H1 (cell line): ENCODE measurements at regions not wholly inside any gene's neighbourhood (a gene's known extent, or its start where the extent isn't known, plus 50 kb on each side); places are given as distances from the start of the nearest gene placed in this dataset.

Experiments used
- CTCF ChIA-PET: fragments of 300-600 bp; sonication (Branson Sonifier 250); formaldehyde crosslinking; loops from one replicate; lab custom pipeline; 2021; ENCODE audit not compliant: partially characterized antibody; lab: Charles Lee
- POLR2A ChIA-PET: fragments of 300-600 bp; sonication (Branson Sonifier 250); formaldehyde crosslinking; loops from one replicate; lab custom pipeline; 2021; ENCODE audit warnings: inconsistent platforms; ENCODE audit not compliant: partially characterized antibody; lab: Charles Lee
- DNase-seq, 2 experiments: peaks; one replicate each; pipeline versions ENCODE4 v3.0.0 to v3.0.0-alpha.2; 2010 to 2022; ENCODE audit warnings: low spot score in 2 of 2, low read depth in 1 of 2, mixed read lengths in 1 of 2
- FAIRE-seq: peaks from 2 replicates; lab custom pipeline; 2011; peaks lifted over from hg19 to GRCh38; lab: Jason Lieb, UNC
- H2AFZ ChIP-seq: 2 replicates; pipeline ENCODE4 v1.8.1; 2012; ENCODE audit warnings: low read length, inconsistent platforms
- H2AK5ac ChIP-seq: 2 replicates; pipeline ENCODE4 v1.6.1; 2013; ENCODE audit warnings: low read depth, low read length
- H2BK120ac ChIP-seq: replicated peaks from 2 replicates; pipeline ENCODE3; 2013; ENCODE audit warnings: low read depth, low read length, inconsistent platforms
- H2BK12ac ChIP-seq: 2 replicates; pipeline ENCODE4 v1.6.1; 2013; ENCODE audit warnings: low read depth, low read length
- H2BK15ac ChIP-seq: 2 replicates; pipeline ENCODE4 v1.6.1; 2013; ENCODE audit warnings: low read length
- H2BK20ac ChIP-seq: 2 replicates; pipeline ENCODE4 v1.6.1; 2013; ENCODE audit warnings: low read length
- H2BK5ac ChIP-seq: 2 replicates; pipeline ENCODE4 v1.6.1; 2013; ENCODE audit warnings: low read depth, low read length
- H3K14ac ChIP-seq: 2 replicates; pipeline ENCODE4 v1.6.1; 2013; ENCODE audit warnings: inconsistent platforms; ENCODE audit not compliant: insufficient read length
- H3K18ac ChIP-seq: 2 replicates; pipeline ENCODE4 v1.6.1; 2013; ENCODE audit warnings: low read length; ENCODE audit errors: extremely low read depth
- H3K23ac ChIP-seq: 2 replicates; pipeline ENCODE4 v1.6.1; 2013; ENCODE audit warnings: inconsistent platforms; ENCODE audit not compliant: insufficient read length
- H3K23me2 ChIP-seq: 2 replicates; pipeline ENCODE4 v1.6.1; 2013; ENCODE audit warnings: low read depth, low read length
- H3K27ac ChIP-seq: 2 replicates; pipeline ENCODE4 v1.6.1; 2011; ENCODE audit warnings: low read depth, low read length, inconsistent platforms
- H3K27me3 ChIP-seq, 4 experiments: replicated peaks in 1 of 4; 1 replicate in 1 of 4; 2 replicates in 3 of 4; pipeline versions ENCODE4 v1.6.1 to v1.8.1; 2011 to 2013; ENCODE audit warnings: low read length in 3 of 4, mild to moderate bottlenecking in 3 of 4, inconsistent platforms in 2 of 4, mixed read lengths in 2 of 4, moderate library complexity in 1 of 4; ENCODE audit not compliant: control insufficient read depth in 3 of 4, insufficient read depth in 3 of 4; ENCODE audit errors: extremely low read depth in 1 of 4
- H3K36me3 ChIP-seq, 4 experiments: 2 replicates each; pipeline versions ENCODE4 v1.6.1 to v1.8.1; 2011 to 2013; ENCODE audit warnings: mild to moderate bottlenecking in 4 of 4, low read length in 3 of 4, moderate library complexity in 2 of 4, control low read depth in 1 of 4, inconsistent platforms in 1 of 4; ENCODE audit not compliant: insufficient read depth in 4 of 4, control insufficient read depth in 2 of 4
- H3K4ac ChIP-seq: replicated peaks from 2 replicates; pipeline ENCODE3; 2013; ENCODE audit warnings: low read length, low read depth, mixed read lengths, inconsistent platforms; ENCODE audit not compliant: insufficient read length
- H3K4me1 ChIP-seq, 4 experiments: replicated peaks in 1 of 4; 1 replicate in 1 of 4; 2 replicates in 3 of 4; pipeline versions ENCODE4 v1.6.1 to v1.8.1; 2011 to 2013; ENCODE audit warnings: low read length in 3 of 4, inconsistent platforms in 2 of 4, mixed read lengths in 1 of 4; ENCODE audit not compliant: insufficient read depth in 4 of 4, control insufficient read depth in 3 of 4
- H3K4me2 ChIP-seq, 2 experiments: 2 replicates each; pipeline versions ENCODE4 v1.6.1 to v1.8.1; 2011 to 2013; ENCODE audit warnings: low read depth in 2 of 2, low read length in 2 of 2, control low read depth in 1 of 2, inconsistent platforms in 1 of 2, mild to moderate bottlenecking in 1 of 2; ENCODE audit not compliant: insufficient read depth in 1 of 2
- H3K4me3 ChIP-seq, 4 experiments: fragments of 200-600, 300-600 bp in 1 of 4; sonication (generic), shearing (Covaris generic), sonication (Bioruptor Twin) in 1 of 4; 2 replicates each; pipeline versions ENCODE4 v1.5.1 to v1.8.1; 2011 to 2016; ENCODE audit warnings: low read length in 4 of 4, low read depth in 3 of 4, control low read depth in 2 of 4, inconsistent platforms in 2 of 4, mild to moderate bottlenecking in 2 of 4, mixed read lengths in 1 of 4, moderate library complexity in 1 of 4; ENCODE audit not compliant: insufficient read depth in 2 of 4; ENCODE audit errors: extremely low read depth in 1 of 4
- H3K56ac ChIP-seq: replicated peaks from 2 replicates; pipeline ENCODE3; 2013; ENCODE audit warnings: low read depth, mild to moderate bottlenecking, mixed read lengths, low read length, inconsistent platforms; ENCODE audit not compliant: insufficient read length
- H3K79me1 ChIP-seq: 2 replicates; pipeline ENCODE4 v1.6.1; 2013; ENCODE audit warnings: low read depth, low read length, control low read depth
- H3K79me2 ChIP-seq, 2 experiments: 2 replicates each; pipeline versions ENCODE4 v1.6.1 to v1.8.1; 2012 to 2013; ENCODE audit warnings: low read length in 2 of 2, mild to moderate bottlenecking in 2 of 2, inconsistent platforms in 1 of 2; ENCODE audit not compliant: insufficient read depth in 2 of 2, control insufficient read depth in 1 of 2
- H3K9ac ChIP-seq, 4 experiments: replicated peaks in 1 of 4; 1 replicate in 1 of 4; 2 replicates in 3 of 4; pipeline versions ENCODE4 v1.6.1 to v1.8.1; 2011 to 2013; ENCODE audit warnings: low read depth in 3 of 4, low read length in 3 of 4, control low read depth in 2 of 4, mild to moderate bottlenecking in 2 of 4, moderate library complexity in 2 of 4, inconsistent platforms in 1 of 4; ENCODE audit errors: extremely low read depth in 1 of 4
- H3K9me3 ChIP-seq, 2 experiments: 2 replicates each; pipeline versions ENCODE4 v1.6.1 to v1.8.1; 2012 to 2013; ENCODE audit warnings: mild to moderate bottlenecking in 2 of 2, moderate library complexity in 2 of 2, control low read depth in 1 of 2, inconsistent platforms in 1 of 2, low read depth in 1 of 2, low read length in 1 of 2, mixed read lengths in 1 of 2; ENCODE audit not compliant: insufficient read depth in 2 of 2
- H4K20me1 ChIP-seq, 2 experiments: replicated peaks in 1 of 2; 2 replicates each; pipeline versions ENCODE3 to v1.8.1; 2011 to 2013; ENCODE audit warnings: inconsistent platforms in 2 of 2, low read length in 2 of 2, mild to moderate bottlenecking in 1 of 2; ENCODE audit not compliant: insufficient read depth in 2 of 2, control insufficient read depth in 1 of 2
- H4K5ac ChIP-seq: 2 replicates; pipeline ENCODE4 v1.6.1; 2013; ENCODE audit warnings: low read length, low read depth, mixed read lengths, inconsistent platforms; ENCODE audit not compliant: insufficient read length
- H4K8ac ChIP-seq: 2 replicates; pipeline ENCODE4 v1.8.0; 2013; ENCODE audit warnings: mild to moderate bottlenecking, moderate library complexity, low read length, inconsistent platforms; ENCODE audit not compliant: insufficient read depth; ENCODE audit errors: extremely low read depth
- H4K91ac ChIP-seq: replicated peaks from 2 replicates; pipeline ENCODE3; 2013; ENCODE audit warnings: low read length, mixed read lengths, inconsistent platforms; ENCODE audit not compliant: insufficient read length
- ASH2L ChIP-seq: fragments of 200-600, 300-600 bp; sonication (generic); IDR thresholded peaks from one replicate; pipeline ENCODE4 v1.7.1; 2017; ENCODE audit warnings: low read length
- WGBS, 2 experiments: shearing (Covaris generic) in 1 of 2; methylation state at CpG; one replicate each; pipeline versions ENCODE4 v1.1.6 to v1.1.7; 2013 to 2015; ENCODE audit warnings: low lambda C conversion rate in 2 of 2, mixed read lengths in 2 of 2, inconsistent platforms in 1 of 2, low coverage in 1 of 2, missing lambda C conversion rate in 1 of 2; ENCODE audit not compliant: insufficient replicate concordance in 2 of 2, insufficient coverage in 1 of 2, insufficient read length in 1 of 2; ENCODE audit errors: extremely low coverage in 1 of 2, missing lambda C conversion rate in 1 of 2; 5-methylcytosine and 5-hydroxymethylcytosine counted together

GRCh38 chr9:85137696-85138095 lies 468.2 kb downstream of the NTRK2 start:
- H4K8ac ChIP-seq, result no peak overlapping the region
- H2BK120ac ChIP-seq, result no peak overlapping the region
- ChIA-PET POLR2A (no interaction called here), CTCF (interaction anchor here (1.1 to 1.2 kb wide), 2 partner anchors 105 to 170 kb away, joined by 3 to 4 read pairs; no protein-coding TSS in a partner anchor)
- no peak for DNase-seq
- H3K79me1 ChIP-seq, result no peaks in the 10 kb centered on the region
- H2BK15ac ChIP-seq, result no peak overlapping the region
- H3K9ac ChIP-seq, result no peak overlapping the region
- no peaks in the 10 kb centered on the region for H3K23me2 ChIP-seq
- no peak overlapping the region for H3K4ac ChIP-seq
- peaks cover 3 to 4% of the 10 kb centered on the region in 2 experiments; a peak in 1 of 4 replicates for H3K9me3 ChIP-seq
- no peak for FAIRE-seq
- H3K18ac ChIP-seq, result no peak overlapping the region
- no peaks in the 10 kb centered on the region for H3K27me3 ChIP-seq
- H3K56ac ChIP-seq, result no peak overlapping the region
- no peak overlapping the region for H3K14ac ChIP-seq
- H3K4me3 ChIP-seq, result no peak overlapping the region
- H2BK12ac ChIP-seq, result no peak overlapping the region
- H2AFZ ChIP-seq, result no peak overlapping the region
- 97% methylated on average over 5 of the region's 5 CpGs; no CpG with 5 or more reads in 1 of the 2 experiments for WGBS, 2 experiments
- no peaks in the 10 kb centered on the region for H4K20me1 ChIP-seq
- H3K4me2 ChIP-seq, result no peak overlapping the region
- no peaks in the 10 kb centered on the region for H3K36me3 ChIP-seq
- H2BK5ac ChIP-seq, result no peak overlapping the region
- TF ChIP-seq ASH2L, result no peak
- TF ChIP-seq, all 59 proteins: peak for 0
- Histone ChIP-seq H3K27ac (no peak overlapping the region), H2BK20ac (no peak overlapping the region), H3K79me2 (no peaks in the 10 kb centered on the region), H2AK5ac (no peak overlapping the region), H3K23ac (no peak overlapping the region), H4K5ac (no peak overlapping the region), H3K4me1 (no peaks in the 10 kb centered on the region), H4K91ac (no peak overlapping the region)
